NCI-H748 (cell line): ENCODE measurements at regions not wholly inside any gene's neighbourhood (a gene's known extent, or its start where the extent isn't known, plus 50 kb on each side); places are given as distances from the start of the nearest gene placed in this dataset.

ENCODE experiments used
- DNase-seq: peaks from one replicate; lab custom pipeline; 2025; ENCODE audit not compliant: unreplicated experiment; lab: John Stamatoyannopoulos, UW

DNA sequence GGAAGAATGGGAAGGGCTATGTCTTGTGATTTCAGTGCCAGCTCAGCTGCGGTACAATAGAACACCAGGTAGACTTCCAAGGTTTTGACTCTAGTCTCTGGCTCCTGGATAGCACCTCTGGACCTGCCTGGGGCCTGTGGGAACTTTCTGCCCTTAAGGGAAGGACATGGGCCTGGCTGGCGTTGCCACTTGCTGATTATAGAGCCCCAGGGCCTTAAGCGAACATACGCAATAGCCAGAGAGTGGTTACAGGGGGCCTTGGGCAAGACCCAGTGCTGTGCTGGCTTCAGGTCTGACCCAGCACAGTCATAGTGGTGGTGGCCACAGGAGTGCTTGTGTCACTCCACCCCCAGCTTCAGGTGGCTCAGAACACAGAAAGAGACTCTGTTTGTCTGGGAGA is 131.1 kb upstream of the COL21A1 start:
- no peak for DNase-seq

DNA sequence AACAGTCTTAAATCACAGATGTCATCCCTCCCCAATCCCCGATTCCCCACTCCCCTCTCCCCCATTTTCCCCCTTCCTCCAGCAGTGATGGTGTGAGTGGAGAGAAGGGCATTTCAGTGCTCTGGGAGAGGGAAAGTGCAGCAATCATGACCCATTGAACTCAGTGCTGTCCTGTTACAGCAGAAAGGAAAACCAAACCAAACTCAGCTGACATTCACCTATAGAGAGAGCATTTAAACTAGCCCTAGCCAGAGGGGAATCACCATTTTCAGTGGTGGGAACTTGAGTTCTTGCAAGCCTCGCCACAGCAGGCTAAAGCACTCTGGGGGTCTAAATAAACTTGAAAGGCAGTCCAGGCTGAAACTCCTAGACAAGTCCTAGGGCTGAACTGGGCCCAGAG is 129.9 kb upstream of the COL21A1 start:
- DNase-seq: no peak

DNA sequence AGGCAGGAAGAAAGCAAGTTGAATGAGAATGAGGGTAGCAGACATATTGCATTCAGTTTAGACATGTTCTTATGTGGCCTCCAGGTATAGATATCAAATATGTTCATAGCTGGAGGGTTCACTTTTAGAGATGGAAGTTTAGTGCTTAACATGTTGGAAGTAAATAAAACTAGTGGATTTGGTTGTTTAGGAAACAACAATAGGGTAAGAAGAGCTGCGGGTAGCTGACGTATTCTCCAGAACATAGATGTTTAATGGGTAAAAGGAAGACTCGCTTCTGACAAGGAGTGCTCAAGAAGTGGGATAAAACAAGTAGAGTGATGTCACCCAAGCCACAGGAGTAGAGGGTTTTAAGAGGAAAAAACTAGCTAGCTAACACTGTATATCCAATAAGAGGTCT is 128.4 kb upstream of the COL21A1 start:
- DNase-seq: no peak

DNA sequence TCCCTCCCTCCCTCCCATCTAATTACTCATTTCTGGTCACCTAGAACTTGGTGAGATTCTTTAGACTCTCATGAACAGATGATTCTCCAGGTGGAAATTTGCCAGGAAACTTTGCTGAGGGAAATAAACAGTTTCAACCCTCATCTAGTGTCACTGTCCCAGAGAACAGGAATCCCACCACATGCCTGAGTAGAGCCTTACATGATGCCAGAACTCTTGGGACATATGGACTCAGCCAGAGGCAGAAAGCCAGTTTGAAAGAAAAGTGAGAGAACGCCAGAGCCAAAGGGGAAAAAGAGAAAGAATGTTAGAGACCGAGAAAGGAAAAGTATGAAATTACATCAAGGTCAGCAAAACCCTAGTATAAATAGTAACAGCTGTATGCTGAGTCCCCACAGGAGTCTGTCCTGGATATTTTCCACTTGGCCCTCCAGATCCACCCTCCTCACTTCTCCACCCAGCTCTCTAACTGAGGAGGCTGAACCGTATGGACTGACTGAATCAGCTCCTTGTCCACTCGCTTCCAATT is 127.5 kb upstream of the COL21A1 start:
- DNase-seq: no peak

DNA sequence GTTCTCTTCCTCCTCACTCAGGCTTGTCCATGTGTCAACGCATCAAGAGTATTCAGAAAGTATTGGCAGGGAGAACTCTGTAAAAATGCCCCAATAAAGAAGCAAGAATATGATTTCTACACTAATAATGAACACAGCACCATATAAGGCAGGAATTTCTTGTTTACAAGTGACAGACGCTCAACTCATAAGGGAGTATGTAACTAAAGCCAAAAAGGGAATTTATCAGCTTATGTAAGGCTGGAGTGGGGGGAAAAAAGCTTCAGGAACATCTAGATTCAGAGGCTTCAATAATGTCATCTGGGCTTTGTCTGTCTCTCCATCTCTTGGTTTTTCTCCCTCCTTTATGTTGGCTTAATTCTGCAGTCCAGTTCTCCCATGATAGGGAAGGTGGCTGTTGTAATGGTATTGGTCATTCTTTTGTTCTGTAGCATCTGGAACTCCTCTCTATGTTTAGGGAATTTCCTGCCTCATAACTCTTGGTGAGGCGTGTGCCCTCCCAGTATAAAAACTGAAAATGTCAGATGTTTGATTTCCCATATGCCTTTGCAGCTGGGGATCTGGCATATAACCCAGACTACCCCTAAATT is 125.1 kb upstream of the COL21A1 start:
- DNase-seq: no peak

DNA sequence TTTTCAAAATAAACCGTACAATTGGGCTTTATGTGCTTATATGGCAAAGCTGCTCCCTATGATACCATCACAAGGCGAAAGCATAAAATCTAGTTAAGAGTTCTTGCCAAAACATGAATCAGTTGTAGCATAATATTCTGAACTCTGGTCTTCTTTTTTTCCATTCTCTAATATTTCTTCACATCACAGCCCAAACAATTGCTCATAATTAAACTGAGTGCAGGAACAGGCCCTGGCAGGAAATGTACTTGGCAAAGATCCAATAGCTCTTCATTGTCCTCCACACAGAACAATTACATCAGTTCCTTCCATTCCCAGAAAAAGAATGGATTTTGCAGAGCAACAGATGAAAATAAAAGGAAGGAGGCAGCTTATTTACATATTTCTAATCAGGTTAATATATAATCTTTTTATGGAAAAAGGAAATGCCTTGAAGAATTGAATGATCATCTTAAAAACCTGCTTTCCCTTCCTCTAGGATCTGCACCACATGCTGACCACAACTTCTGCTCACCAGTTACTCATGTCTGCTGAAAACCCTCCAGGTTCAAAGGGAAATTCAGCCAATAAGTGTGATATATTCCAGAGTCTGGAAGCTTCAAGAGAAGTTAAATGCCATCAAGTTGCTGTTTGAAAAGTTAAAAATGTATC is 123.3 kb upstream of the COL21A1 start:
- DNase-seq: peak; percentile 97

GRCh38 chr6:56370127-56370540 is 122.8 kb upstream of the COL21A1 start:
- peak; percentile 94 for DNase-seq

DNA sequence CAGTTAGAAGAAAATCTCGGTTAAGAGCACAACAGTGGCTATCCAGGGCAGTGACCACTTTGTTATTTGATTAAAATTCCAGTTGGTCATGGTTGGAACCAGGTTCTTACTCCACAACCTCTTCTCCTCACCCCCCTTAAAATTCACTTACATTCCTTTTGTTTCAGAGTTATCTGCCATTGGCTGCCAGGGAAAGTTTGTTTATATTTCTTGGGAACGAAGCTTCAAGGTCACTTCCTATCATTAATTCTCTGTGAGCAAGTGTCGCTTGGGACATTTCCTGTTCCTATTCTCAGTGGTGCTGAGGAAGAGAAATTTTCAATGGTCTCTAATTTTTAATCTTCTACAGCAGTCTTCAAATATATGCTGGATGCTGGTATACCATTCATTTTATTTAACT is 121.1 kb upstream of the COL21A1 start:
- no peak for DNase-seq

- no peak for DNase-seq
These were observed 118.9 kb upstream of the COL21A1 start for GRCh38 chr6:56366141-56366852.

GRCh38 chr6:56364827-56365339 is 117.5 kb upstream of the COL21A1 start:
- DNase-seq: no peak

DNA sequence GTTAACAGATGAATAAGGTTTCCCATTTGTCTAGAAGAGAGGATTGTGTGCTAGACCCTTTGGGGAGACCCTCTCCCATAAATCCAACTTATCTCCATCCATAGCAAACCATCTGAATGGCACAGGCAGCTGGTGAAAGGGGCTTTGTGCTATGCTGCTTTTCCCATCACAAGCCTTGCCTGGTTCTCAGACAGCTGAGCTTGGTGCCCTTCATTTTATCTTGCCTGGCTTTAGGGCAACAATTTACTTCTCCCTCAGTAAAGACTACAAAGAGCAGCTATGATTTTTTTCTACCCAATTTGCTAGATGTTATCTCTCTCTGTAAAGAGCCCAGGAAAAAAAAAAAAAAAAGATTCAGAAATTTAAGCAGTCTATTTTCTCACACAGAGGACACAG is 117.0 kb upstream of the COL21A1 start:
- no peak for DNase-seq

DNA sequence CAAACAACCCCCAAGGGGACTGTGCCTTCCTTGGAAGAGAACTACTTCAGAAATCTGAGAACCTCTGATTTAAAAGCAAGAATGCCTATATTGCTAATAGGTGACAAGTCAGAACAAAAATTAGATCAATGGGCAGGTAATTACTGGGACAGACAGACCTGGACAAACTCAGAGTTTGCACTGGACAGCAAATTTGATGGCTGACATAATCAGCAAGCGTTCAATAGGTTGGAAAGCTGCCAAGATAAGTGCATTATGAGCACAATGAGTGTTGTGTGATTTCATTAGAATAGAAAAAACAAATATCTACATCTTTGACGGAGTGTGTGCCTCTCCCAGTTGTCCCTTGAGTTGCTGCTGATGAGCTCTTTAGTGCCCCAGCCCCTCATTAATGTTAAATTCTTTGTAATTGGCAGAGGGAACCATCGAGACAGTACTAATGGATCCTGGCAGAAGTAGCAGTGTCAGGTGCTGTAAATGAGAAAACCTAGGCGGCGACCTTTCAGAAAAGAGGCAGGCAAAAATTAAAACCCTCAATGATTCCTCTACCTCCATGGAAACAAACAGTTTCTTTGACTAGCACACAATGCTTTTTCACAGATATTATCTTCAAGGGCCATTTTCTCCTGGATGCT is 116.5 kb upstream of the COL21A1 start:
- DNase-seq: peak; percentile 99

DNA sequence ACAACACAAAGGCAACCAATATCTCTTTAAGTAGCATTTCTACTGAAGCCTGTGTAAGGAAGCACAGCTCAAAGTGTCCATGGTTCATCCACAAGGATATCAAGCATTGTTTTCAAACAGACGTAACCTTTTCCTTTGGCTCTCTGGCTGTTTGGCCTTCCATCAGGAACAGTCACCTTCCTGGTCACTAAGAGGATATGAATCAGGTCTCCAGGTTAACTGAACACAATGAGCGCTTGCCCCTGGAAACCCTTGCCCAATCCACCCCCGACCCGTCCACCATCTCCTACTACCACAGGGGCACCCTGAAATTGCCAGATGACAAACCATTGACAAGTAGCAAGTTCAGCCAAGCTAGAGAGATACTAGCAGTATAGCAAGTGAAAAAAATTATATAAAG is 114.4 kb upstream of the COL21A1 start:
- no peak for DNase-seq

DNA sequence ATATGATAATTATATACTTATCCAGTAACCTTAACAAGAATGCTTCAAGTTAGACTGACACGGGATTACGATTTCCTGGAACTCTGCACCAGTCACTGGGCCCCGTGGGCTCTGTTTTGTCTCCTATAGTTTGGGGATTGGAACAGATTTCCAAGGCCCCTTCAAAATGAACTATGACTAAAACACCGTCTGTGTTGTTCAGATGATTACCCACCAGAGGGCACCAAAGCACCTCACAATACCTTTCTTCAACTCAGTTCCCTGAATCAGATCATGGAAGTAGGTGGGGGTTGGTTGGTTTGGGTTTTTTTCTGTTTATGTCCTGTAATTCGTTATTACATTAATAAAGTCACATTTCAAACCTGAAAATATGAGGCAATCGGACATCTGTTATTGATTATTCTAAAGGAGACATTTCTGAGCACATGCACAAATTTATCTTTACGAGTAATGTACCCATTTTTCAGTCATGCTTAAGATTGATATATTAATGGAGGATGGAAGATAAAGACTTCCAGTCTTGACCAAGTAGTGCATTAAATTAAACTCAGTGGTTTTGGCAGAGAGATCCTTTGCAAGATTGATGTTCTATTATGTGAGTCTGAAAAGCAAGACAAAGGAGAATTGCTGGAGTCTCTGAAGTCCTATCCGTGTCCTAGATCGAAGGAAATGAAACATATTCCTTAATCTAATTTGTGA is 112.0 kb upstream of the COL21A1 start:
- peak; percentile 80 for DNase-seq

DNA sequence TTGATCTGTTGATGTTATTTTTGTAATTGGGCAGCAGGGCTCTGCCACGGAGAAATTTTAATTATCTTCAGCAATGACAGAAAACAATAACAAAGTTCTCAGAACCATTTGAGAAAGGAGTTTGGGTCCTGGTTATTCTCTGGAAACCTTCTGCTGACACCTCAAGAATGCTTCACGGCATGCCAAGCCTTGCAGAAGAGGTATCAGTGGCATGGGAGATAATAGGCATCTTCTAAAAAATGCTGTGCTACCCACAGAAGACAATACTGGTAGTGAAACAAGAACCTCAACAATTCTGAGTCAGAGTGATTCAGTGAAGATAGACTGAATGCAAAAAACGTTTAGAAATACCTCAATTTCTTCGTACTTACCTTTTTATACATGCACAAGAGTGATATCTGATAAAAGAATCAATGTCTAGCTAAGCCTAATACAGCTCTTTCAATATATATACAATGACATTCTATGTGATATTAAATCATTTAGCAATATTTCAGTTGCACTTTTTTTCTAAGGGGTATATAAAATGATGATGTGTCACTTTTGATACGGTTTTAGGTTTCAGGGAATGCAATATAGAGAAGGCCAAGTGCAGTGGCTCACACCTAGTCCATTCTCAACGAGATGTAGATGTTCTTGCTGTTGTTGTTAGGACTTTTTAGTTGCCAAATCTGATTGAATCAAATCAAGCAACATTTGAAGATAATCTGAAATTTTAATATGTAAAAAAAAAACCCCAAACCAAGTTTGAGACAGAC is 110.4 kb upstream of the COL21A1 start:
- DNase-seq: no peak

DNA sequence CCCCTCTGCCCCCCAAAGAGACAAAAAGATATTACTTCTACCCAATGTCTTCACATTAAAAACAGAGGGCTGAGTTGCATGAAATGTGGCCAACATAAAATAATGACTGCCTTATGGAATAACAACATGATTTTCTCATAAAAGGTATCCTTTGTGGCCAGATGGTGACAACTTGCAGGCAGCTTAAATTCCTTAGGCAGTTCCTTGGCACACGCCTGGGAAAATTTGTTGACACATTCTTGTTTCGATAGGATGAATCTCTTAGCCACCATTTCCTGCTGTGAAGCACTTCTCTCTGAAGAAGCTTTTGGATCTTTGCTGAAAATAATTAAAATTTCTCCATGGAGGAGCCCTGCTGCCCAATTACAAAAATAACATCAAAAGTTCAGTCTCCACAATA is 109.0 kb upstream of the COL21A1 start:
- DNase-seq: no peak

- no peak for DNase-seq
These were observed 106.5 kb upstream of the COL21A1 start for GRCh38 chr6:56353860-56354259.

DNA sequence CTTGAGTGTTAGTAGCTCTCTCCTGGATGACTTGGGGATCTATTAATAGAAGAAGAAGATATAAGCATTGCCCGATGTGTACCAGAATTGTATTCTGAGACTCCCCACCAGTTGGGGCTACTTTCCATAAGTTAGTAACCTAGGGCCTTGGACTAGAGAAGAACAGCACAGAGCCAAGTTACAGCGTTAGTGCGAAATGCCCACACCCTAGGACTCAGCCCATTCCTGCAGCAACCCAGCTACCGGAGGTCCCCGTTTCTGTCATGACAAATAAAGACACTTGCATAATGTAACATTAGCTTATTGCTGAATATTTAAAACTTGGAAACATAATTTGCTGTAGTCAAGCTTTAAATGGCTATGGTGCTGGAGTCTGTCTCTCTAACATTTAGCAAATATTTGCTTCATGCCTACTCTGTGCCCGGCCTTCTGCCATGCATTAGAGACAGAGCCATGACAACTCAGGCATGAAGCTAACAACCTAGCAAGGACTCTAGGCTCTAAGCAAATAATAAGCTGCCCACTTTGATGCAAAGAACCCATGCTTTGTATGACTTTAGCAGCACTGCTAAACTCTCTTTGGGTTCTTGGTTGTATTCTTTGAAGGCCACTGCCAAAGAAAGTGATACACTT is 103.4 kb upstream of the COL21A1 start:
- no peak for DNase-seq

DNA sequence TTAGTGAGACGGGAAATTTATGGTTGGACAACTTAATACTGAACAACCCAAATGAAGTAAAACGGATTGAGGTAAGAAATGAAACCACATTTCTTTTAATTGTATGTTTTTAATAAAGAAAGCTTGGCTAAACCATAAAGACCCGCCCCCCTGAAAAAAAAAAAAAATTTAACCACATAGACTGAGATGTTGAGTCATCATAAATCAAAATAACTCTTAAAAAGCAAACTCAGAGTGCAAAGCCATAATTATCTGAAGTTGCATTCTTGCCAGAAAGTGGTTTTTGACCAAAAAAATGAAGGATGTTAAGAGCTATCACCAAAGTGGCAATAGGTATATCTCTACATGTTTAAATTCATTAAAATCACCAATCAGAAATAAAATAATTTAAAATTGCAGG is 101.8 kb upstream of the COL21A1 start:
- no peak for DNase-seq

- DNase-seq: peak; percentile 36
These were observed 101.2 kb upstream of the COL21A1 start for GRCh38 chr6:56348578-56348977.
